NCI-H2107 (cell line): ENCODE measurements at regions not wholly inside any gene's neighbourhood (a gene's known extent, or its start where the extent isn't known, plus 50 kb on each side); places are given as distances from the start of the nearest gene placed in this dataset.

Experiments used
- DNase-seq: peaks from one replicate; lab custom pipeline; 2025; lab: John Stamatoyannopoulos, UW

DNA sequence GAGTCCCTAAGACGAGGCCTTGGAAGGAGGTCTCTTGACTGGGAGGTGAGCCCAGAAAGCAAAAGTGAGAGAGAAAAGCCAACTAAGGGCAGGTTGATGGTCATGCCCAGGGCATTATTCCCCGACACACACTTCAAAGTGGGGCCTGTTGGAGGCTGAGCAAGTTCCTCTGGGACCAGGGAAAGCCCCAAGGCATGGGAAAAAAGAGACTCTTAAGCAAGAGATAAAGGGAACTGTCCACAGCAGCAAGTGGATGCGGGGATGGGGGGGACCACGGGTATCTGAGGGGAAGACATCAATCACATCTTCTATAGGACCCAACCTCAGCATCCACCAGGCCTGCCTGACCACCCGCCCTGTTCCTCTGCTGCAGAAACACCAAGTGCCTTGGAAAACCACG lies 119.9 kb upstream of the MAFB start:
- no peak for DNase-seq

DNA sequence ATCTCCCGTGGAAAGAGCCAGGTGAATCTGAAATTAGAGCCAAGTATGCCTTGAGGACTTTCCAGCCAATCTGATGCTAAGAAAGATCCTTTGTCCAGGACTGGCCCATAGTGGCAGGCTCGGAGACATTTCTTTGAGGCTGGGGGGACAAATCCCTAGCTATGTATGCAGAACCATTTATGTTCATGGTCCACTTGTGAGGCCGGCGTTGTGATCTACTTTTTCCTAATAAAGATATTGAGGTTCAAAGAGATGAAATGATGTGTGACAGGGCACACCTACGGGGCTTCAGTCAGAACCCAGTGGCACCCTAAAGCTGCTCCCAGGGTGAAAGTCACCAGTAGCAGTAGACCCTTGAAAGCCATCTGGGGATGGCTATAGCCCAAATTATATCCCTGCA lies 120.3 kb upstream of the MAFB start:
- no peak for DNase-seq

- no peak for DNase-seq
Measured at GRCh38 chr20:40810332-40811000, 121.4 kb upstream of the MAFB start.

DNA sequence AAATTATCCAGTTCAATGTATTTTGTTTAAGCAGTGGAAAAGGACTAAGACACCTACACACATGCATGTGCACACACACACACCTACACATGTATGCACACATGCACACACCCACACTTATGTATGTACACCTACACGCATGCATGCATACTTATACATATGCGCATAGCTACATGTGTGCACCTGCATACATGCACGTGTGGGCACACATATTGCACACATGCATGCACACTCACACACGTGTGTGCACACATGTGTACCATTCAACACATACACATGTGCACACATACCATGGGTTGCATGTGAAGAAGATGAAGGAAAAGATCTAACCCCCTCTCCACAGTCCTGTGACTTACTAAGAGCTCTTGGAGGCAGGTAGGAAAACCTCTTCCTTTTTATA lies 122.0 kb upstream of the MAFB start:
- no peak for DNase-seq

GRCh38 chr20:40811660-40812414 lies 122.8 kb upstream of the MAFB start:
- no peak for DNase-seq

DNA sequence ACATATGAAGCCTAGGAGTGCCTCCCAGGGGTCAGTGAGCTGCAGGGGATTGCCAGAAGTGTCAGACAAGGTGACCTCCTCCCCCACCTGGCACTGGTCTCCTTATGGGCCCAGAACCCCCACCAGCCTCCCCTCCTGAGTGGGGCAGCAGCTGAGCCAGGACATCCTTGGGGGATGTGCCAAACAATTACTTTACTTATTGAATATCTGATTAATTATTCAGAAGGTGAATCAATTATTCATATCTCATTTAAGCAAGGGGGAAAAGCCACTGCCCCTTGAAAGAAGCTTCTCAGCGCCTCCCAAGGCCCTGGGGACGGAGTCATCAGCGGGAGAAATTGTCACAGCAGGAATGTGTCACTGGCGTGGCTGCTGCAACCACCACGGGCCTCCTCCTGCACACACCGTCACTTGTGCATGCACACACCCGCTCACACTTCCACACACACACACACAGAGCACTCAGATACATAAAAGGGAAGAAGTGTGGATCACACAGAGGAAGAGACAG lies 123.4 kb upstream of the MAFB start:
- no peak for DNase-seq

GRCh38 chr20:40813029-40813431 lies 124.0 kb upstream of the MAFB start:
- DNase-seq = no peak

DNA sequence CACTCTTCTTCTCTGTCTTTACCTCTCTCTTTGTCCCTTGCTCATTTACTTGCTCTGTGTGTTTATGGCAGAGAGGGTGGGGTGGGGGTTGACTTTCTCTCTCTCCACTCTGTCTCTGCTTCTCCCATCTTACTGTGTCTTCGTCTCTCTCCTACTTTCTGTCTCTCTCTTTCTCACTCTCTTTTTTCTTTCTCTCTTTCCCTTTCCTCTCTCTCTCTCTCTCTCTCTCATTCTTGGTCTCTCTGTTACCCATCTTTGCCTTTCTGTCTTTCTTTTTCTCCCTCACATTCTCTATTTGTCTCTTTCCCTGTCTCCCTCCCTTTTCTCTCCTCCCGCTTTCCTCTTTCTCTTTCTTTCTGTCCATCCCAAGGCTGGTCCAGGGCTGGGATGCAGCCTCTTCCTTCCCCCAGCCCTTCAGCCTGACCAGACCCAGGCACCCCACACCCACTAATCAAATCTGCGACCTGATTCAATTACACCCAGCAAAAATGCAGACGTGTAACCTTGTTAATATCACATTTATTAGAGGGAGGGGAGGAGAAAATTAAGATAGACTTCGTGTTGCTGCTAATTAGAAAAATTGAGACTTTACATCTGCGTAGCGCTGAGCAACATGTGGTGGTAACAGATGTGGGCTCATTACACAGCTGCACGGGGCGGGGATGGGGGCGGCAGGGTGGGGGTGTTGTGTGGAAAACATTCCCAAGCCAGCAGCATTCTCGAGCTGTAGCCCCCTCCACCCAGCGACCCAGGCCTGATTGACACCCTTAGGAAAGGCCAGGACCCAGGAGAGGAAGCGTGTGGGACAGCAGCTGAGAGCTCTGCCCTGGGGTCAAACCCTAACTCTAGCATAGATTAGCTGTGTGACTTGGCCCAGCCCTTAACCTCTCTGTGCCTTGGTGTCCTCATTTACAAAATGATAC lies 124.9 kb upstream of the MAFB start:
- DNase-seq = no peak

DNA sequence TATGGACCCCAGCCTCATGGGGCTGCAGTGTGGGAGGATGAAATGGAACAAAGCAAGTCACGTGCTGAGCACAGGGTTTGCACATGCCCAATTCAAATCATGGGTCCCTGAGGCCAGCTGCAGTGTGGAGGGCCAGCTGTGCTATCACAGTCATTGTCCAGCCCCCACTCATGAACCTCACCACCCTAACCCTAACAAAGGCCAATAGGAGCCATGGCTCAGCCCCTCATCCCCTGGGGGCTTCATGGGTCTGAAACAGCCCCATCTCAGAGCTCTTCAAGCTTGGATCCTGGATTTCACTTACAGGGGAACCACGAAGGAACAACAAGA lies 125.6 kb upstream of the MAFB start:
- DNase-seq = no peak

GRCh38 chr20:40815156-40816038 lies 126.4 kb upstream of the MAFB start:
- no peak for DNase-seq

GRCh38 chr20:40816039-40816352 lies 127.0 kb upstream of the MAFB start:
- no peak for DNase-seq

GRCh38 chr20:40821429-40821828 lies 132.4 kb upstream of the MAFB start:
- DNase-seq = no peak

GRCh38 chr20:40826699-40827098 lies 137.7 kb upstream of the MAFB start:
- DNase-seq = no peak

DNA sequence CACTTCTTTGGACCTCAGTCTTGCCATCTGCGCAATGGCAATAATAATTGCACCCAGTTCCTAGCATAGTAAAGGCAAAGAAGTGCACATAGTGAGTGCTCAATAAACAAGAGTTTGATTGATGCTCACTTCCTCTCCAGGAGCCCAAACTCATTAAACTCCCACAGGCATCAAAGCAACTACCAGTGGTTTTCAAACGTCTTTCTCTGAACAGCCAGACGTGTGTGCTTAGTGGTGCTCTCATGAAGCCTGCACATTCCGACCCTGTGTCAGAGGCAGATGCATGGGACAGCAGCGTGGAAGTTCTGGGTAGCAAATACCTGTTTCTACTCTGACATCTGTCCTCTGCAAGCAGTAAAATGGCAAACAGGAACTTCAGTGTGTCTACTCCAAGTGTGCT lies 146.3 kb upstream of the MAFB start:
- DNase-seq = no peak

DNA sequence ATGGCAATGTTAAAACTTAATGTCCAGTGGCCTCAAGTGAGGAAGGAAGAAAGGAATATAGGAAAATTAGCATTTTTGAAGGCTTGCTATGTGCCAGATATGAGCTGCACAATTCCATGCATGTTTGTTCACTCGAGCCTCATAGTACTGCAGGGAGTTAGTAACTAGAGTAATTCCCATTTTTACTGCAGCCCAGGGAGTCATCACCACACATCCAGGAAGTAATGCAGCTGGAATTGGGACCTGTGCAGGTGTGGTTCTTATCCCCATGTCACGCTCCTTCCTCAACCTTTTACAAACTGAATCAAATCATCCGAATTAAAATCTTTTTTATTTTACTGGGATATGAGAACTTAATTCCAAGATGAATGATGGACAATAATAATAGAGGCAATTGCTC lies 149.5 kb upstream of the MAFB start:
- DNase-seq = no peak

- no peak for DNase-seq
Measured at GRCh38 chr20:40843251-40843650, 154.2 kb upstream of the MAFB start.

DNA sequence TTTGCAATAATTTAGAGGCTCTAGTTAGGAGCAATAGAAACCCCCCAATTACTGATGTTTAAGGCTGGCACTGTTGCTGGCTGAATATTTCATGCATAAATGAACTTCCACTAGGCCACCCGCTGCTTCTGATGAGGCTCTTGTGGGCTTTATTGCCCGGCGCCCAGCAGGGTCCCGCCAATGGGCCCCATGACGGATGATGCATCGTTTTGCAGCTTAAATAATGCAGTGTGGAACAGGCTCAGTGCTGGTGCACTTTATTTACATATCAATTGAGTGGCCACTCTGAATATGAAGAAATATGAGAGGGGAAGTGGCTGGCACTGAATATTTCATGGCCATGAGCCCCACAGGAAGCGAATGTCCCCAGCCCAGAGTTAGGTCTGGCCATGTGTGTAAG lies 155.3 kb upstream of the MAFB start:
- no peak for DNase-seq

GRCh38 chr20:40848096-40848495 lies 159.1 kb upstream of the MAFB start:
- DNase-seq = no peak

DNA sequence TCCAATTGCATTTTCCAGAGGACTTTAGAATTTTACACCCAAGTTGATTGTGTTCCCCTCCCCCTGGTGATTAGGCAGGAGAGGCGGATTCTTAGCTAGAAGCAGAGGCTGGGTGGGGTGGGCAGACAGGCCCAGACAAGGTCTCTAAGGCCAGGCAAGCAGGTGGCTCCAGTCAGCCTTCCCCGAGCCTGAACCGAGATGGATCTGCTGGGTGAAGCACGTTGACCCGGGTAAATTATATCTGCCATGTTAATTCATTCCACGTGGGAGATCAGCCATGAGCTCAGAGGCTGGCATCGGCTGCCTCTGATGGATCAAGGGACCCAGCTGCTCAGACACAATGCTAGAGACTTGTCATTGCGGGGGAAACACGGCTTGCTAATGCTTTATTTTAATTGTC lies 159.5 kb upstream of the MAFB start:
- DNase-seq = no peak

GRCh38 chr20:40849456-40849855 lies 160.4 kb upstream of the MAFB start:
- DNase-seq = no peak

- DNase-seq = no peak
Measured at GRCh38 chr20:40851051-40851450, 162.0 kb upstream of the MAFB start.

DNA sequence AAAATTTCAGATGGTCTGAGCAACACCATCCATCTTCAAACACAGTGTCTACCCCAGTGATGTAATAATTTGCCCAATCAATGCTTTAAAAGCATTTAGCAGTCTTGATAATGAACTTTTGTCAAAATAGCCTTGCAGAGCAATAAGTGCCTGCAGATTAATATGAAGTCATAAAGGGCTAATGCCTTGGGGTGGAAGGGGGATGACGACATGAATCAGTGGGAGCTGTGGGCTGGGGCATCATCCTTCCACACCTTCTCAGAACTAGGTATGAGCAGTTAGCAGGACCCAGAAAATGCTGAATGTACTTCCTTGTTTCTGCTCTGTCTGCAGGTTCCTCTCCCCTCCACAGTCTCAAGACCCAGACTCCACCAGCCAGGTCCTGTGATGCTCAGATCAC lies 166.2 kb upstream of the MAFB start:
- no peak for DNase-seq
